Fibroblast of lung (primary cell): ENCODE measurements at regions not wholly inside any gene's neighbourhood (a gene's known extent, or its start where the extent isn't known, plus 50 kb on each side); places are given as distances from the start of the nearest gene placed in this dataset.

Experiments
- EZH2 ChIP-seq: IDR thresholded peaks from 2 replicates; pipeline ENCODE4 v1.5.1; 2012; ENCODE audit warnings: low read length, control low read depth, mild to moderate bottlenecking; ENCODE audit errors: missing control alignments
- TF ChIP-seq, protein P1 (sequence below), 2 donors: IDR thresholded peaks in 1 of 2; conservative IDR thresholded peaks in 1 of 2; 1 replicate in 1 of 2; 2 replicates in 1 of 2; pipeline ENCODE4 v1.5.1; 2011 to 2012; ENCODE audit warnings: low read length in 2 of 2, control low read depth in 1 of 2, inconsistent platforms in 1 of 2, low read depth in 1 of 2, mild to moderate bottlenecking in 1 of 2

DNA sequence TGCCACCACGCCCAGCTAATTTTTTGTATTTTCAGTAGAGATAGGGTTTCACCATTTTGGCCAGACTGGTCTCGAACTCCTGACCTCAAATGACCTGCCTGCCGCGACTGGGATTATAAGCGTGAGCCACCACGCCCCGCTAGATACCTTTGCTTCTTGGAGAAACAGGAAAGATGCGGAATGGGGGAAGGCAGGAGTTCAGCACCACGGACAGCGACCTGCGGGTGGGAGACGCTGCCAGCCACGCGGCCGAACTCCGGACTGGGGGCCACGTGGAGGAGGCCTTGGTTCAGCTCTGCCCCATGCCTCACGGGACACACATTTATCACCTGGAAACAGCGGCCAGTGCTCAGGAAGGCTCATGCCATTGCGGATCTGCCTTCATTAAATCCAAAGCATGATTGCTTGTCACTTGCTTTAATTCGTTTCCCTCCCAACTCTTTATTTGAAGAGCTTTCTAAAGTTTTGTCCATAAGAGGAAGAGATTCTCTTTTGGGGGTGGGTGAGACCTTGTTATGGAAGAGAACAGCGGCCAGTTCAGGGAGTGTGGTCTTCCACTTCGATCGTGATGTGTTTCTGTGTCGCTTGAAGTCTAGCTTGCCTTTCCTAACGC lies 219.9 kb downstream of the ENGASE start:
- TF ChIP-seq, protein P1, sequence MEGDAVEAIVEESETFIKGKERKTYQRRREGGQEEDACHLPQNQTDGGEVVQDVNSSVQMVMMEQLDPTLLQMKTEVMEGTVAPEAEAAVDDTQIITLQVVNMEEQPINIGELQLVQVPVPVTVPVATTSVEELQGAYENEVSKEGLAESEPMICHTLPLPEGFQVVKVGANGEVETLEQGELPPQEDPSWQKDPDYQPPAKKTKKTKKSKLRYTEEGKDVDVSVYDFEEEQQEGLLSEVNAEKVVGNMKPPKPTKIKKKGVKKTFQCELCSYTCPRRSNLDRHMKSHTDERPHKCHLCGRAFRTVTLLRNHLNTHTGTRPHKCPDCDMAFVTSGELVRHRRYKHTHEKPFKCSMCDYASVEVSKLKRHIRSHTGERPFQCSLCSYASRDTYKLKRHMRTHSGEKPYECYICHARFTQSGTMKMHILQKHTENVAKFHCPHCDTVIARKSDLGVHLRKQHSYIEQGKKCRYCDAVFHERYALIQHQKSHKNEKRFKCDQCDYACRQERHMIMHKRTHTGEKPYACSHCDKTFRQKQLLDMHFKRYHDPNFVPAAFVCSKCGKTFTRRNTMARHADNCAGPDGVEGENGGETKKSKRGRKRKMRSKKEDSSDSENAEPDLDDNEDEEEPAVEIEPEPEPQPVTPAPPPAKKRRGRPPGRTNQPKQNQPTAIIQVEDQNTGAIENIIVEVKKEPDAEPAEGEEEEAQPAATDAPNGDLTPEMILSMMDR (conservative IDR thresholded peaks at IDR 0.05 in 1 of 2, IDR thresholded peaks at IDR 0.05 in 1 of 2; ENCODE audit: low read depth in 1 of 2, low read length in 2 of 2), result no peak
- TF ChIP-seq EZH2, result no peak
